Smooth muscle cell (in vitro differentiated cells): ENCODE measurements at regions not wholly inside any gene's neighbourhood (a gene's known extent, or its start where the extent isn't known, plus 50 kb on each side); places are given as distances from the start of the nearest gene placed in this dataset.

Experiments
- DNase-seq: peaks from one replicate; lab custom pipeline; 2025; ENCODE audit not compliant: unreplicated experiment; lab: John Stamatoyannopoulos, UW
- H2AFZ ChIP-seq: fragments of 200-600 bp; sonication (generic); 2 replicates; pipeline ENCODE4 v1.6.0; 2016; ENCODE audit warnings: antibody characterized with exemption, low read depth, mild to moderate bottlenecking
- H3F3A ChIP-seq: fragments of 200-600 bp; sonication (generic); 2 replicates; pipeline ENCODE4 v1.6.0; 2017; ENCODE audit warnings: antibody characterized with exemption, low read depth
- H3K27ac ChIP-seq: fragments of 200-600 bp; sonication (generic); 2 replicates; pipeline ENCODE4 v1.5.1; 2016; ENCODE audit warnings: low read depth, mild to moderate bottlenecking
- H3K27me3 ChIP-seq: fragments of 200-600 bp; sonication (generic); 2 replicates; pipeline ENCODE4 v1.6.1; 2016; ENCODE audit warnings: low read depth, mild to moderate bottlenecking
- H3K36me3 ChIP-seq: fragments of 200-600 bp; sonication (generic); 2 replicates; pipeline ENCODE4 v1.5.1; 2016; ENCODE audit warnings: low read depth
- H3K4me1 ChIP-seq: fragments of 200-600 bp; sonication (generic); 2 replicates; pipeline ENCODE4 v1.5.1; 2016; ENCODE audit warnings: low read depth
- H3K4me2 ChIP-seq: fragments of 200-600 bp; sonication (generic); 2 replicates; pipeline ENCODE4 v1.6.0; 2016; ENCODE audit warnings: mild to moderate bottlenecking
- H3K4me3 ChIP-seq: fragments of 200-600 bp; sonication (generic); 2 replicates; pipeline ENCODE4 v1.5.1; 2016; ENCODE audit warnings: mild to moderate bottlenecking
- H3K79me2 ChIP-seq: fragments of 200-600 bp; sonication (generic); 2 replicates; pipeline ENCODE4 v1.6.0; 2016; ENCODE audit warnings: low read depth, mild to moderate bottlenecking
- H3K9ac ChIP-seq: fragments of 200-600 bp; sonication (generic); 2 replicates; pipeline ENCODE4 v1.6.0; 2016; ENCODE audit warnings: low read depth
- H3K9me3 ChIP-seq: fragments of 200-600 bp; sonication (generic); replicated peaks from 2 replicates; pipeline ENCODE4 v1.5.1; 2016; ENCODE audit warnings: low read depth
- H4K20me1 ChIP-seq: fragments of 200-600 bp; sonication (generic); 2 replicates; pipeline ENCODE4 v1.6.0; 2016; ENCODE audit warnings: low read depth
- CTCF ChIP-seq: fragments of 200-600 bp; sonication (generic); IDR thresholded peaks from 2 replicates; pipeline ENCODE4 v1.5.1; 2017; ENCODE audit warnings: borderline replicate concordance, mild to moderate bottlenecking, antibody characterized with exemption; ENCODE audit not compliant: insufficient read depth, poor library complexity, severe bottlenecking
- WGBS: methylation state at CpG from one replicate; pipeline ENCODE4 v1.1.7; 2016; ENCODE audit warnings: low lambda C conversion rate; 5-methylcytosine and 5-hydroxymethylcytosine counted together

GRCh38 chr17:71176928-71177443 is 943.8 kb upstream of the SOX9 start:
- Histone ChIP-seq H3K4me1 (no peaks in the 10 kb centered on the region), H3K27ac (peak overlapping the region; percentile 60), H3K27me3 (no peaks in the 10 kb centered on the region), H3K79me2 (no peaks in the 10 kb centered on the region), H3K4me2 (peak overlapping the region; percentile 38), H3F3A (peaks cover 9% of the 10 kb centered on the region), H4K20me1 (no peaks in the 10 kb centered on the region), H3K9me3 (no peaks in the 10 kb centered on the region), H3K4me3 (no peak overlapping the region), H2AFZ (peak overlapping the region; percentile 23), H3K9ac (no peak overlapping the region), H3K36me3 (no peaks in the 10 kb centered on the region)
- no peak for DNase-seq
- TF ChIP-seq CTCF = no peak
- WGBS = 30% methylated on average over 6 of the region's 6 CpGs

GRCh38 chr17:71180801-71181385 is 939.9 kb upstream of the SOX9 start:
- H3F3A ChIP-seq = peaks cover 10% of the 10 kb centered on the region
- H3K36me3 ChIP-seq = no peaks in the 10 kb centered on the region
- no peak overlapping the region for H2AFZ ChIP-seq
- WGBS = 13% methylated on average over 6 of the region's 6 CpGs
- H3K79me2 ChIP-seq = no peaks in the 10 kb centered on the region
- peak overlapping the region; percentile 66 for H3K4me2 ChIP-seq
- no peaks in the 10 kb centered on the region for H4K20me1 ChIP-seq
- H3K27me3 ChIP-seq = no peaks in the 10 kb centered on the region
- peak overlapping the region; percentile 98 for H3K27ac ChIP-seq
- no peak for TF ChIP-seq CTCF
- DNase-seq = peak; percentile 31
- no peaks in the 10 kb centered on the region for H3K4me1 ChIP-seq
- H3K4me3 ChIP-seq = no peak overlapping the region
- H3K9ac ChIP-seq = peak overlapping the region; percentile 87
- H3K9me3 ChIP-seq = no peaks in the 10 kb centered on the region

- 90% methylated on average over 4 of the region's 4 CpGs for WGBS
- no peaks in the 10 kb centered on the region for H4K20me1 ChIP-seq
- H3K4me3 ChIP-seq = no peak overlapping the region
- H3K9me3 ChIP-seq = no peaks in the 10 kb centered on the region
- H3K4me1 ChIP-seq = no peaks in the 10 kb centered on the region
- no peak overlapping the region for H3K4me2 ChIP-seq
- H3K9ac ChIP-seq = no peak overlapping the region
- no peak overlapping the region for H3K27ac ChIP-seq
- peaks cover 12% of the 10 kb centered on the region for H3F3A ChIP-seq
- TF ChIP-seq CTCF = no peak
- no peaks in the 10 kb centered on the region for H3K36me3 ChIP-seq
- DNase-seq = no peak
- no peak overlapping the region for H2AFZ ChIP-seq
- H3K79me2 ChIP-seq = no peaks in the 10 kb centered on the region
- no peaks in the 10 kb centered on the region for H3K27me3 ChIP-seq
Observed at GRCh38 chr17:71183066-71183660, 937.7 kb upstream of the SOX9 start.

- H3K9ac ChIP-seq = no peak overlapping the region
- H3F3A ChIP-seq = peaks cover 20% of the 10 kb centered on the region
- no peak for TF ChIP-seq CTCF
- H2AFZ ChIP-seq = no peak overlapping the region
- no peaks in the 10 kb centered on the region for H3K4me1 ChIP-seq
- WGBS = 85% methylated on average over 4 of the region's 4 CpGs
- no peaks in the 10 kb centered on the region for H3K36me3 ChIP-seq
- H3K27me3 ChIP-seq = no peaks in the 10 kb centered on the region
- H3K27ac ChIP-seq = no peak overlapping the region
- no peak overlapping the region for H3K4me3 ChIP-seq
- H3K4me2 ChIP-seq = no peak overlapping the region
- H4K20me1 ChIP-seq = no peaks in the 10 kb centered on the region
- H3K9me3 ChIP-seq = no peaks in the 10 kb centered on the region
- no peak for DNase-seq
- H3K79me2 ChIP-seq = no peaks in the 10 kb centered on the region
Observed at GRCh38 chr17:71184716-71185115, 936.1 kb upstream of the SOX9 start.
